Nephron (organoid): ENCODE measurements at regions not wholly inside any gene's neighbourhood (a gene's known extent, or its start where the extent isn't known, plus 50 kb on each side); places are given as distances from the start of the nearest gene placed in this dataset.

Source experiments
- H3K27ac Mint-ChIP-seq, 3 experiments: 2 replicates each; pipeline ENCODE4 v1.8.0; 2020; ENCODE audit warnings: mixed read lengths in 3 of 3, mild to moderate bottlenecking in 2 of 3, moderate library complexity in 1 of 3
- H3K27me3 Mint-ChIP-seq: 2 replicates; pipeline ENCODE4 v1.8.0; 2021; ENCODE audit warnings: low read depth, mild to moderate bottlenecking, moderate library complexity, mixed read lengths
- H3K36me3 Mint-ChIP-seq: 2 replicates; pipeline ENCODE4 v1.8.0; 2020; ENCODE audit warnings: low read depth, mixed read lengths
- H3K4me1 Mint-ChIP-seq: 2 replicates; pipeline ENCODE4 v1.8.0; 2020; ENCODE audit warnings: mixed read lengths
- H3K4me3 Mint-ChIP-seq, 3 experiments: 2 replicates each; pipeline ENCODE4 v1.8.0; 2020; ENCODE audit warnings: mild to moderate bottlenecking in 3 of 3, mixed read lengths in 3 of 3, moderate library complexity in 2 of 3
- H3K9me3 Mint-ChIP-seq: 2 replicates; pipeline ENCODE4 v1.8.0; 2020; ENCODE audit warnings: mixed read lengths
- CTCF ChIP-seq, 3 experiments: fragments of 200-600 bp; sonication (generic); IDR thresholded peaks; one replicate each; pipeline ENCODE4 v1.5.0; 2021; ENCODE audit warnings: antibody characterized with exemption in 3 of 3; ENCODE audit not compliant: unreplicated experiment in 3 of 3

- no peak for TF ChIP-seq CTCF (IDR thresholded peaks at IDR 0.05; ENCODE audit: unreplicated experiment in 3 of 3)
- Mint-ChIP-seq H3K27ac (no peak overlapping the region), H3K4me1 (no peaks in the 10 kb centered on the region), H3K27me3 (peaks cover 37% of the 10 kb centered on the region), H3K36me3 (no peaks in the 10 kb centered on the region), H3K9me3 (no peaks in the 10 kb centered on the region), H3K4me3 (no peak overlapping the region)
Observed at GRCh38 chr13:111912991-111913760, 153.8 kb upstream of the SOX1 start.

GRCh38 chr13:111913761-111914140 lies 153.2 kb upstream of the SOX1 start:
- H3K9me3 Mint-ChIP-seq, result no peaks in the 10 kb centered on the region
- no peak overlapping the region for H3K4me3 Mint-ChIP-seq
- peaks cover 40% of the 10 kb centered on the region for H3K27me3 Mint-ChIP-seq
- H3K27ac Mint-ChIP-seq, result no peak overlapping the region
- TF ChIP-seq CTCF (IDR thresholded peaks at IDR 0.05; ENCODE audit: unreplicated experiment in 3 of 3), result no peak
- H3K4me1 Mint-ChIP-seq, result no peaks in the 10 kb centered on the region
- H3K36me3 Mint-ChIP-seq, result no peaks in the 10 kb centered on the region

GRCh38 chr13:111914241-111915103 lies 152.5 kb upstream of the SOX1 start:
- Mint-ChIP-seq H3K4me1 (no peaks in the 10 kb centered on the region), H3K36me3 (no peaks in the 10 kb centered on the region), H3K27ac (no peak overlapping the region), H3K4me3 (no peak overlapping the region), H3K9me3 (no peaks in the 10 kb centered on the region), H3K27me3 (peaks cover 40% of the 10 kb centered on the region)
- TF ChIP-seq CTCF (IDR thresholded peaks at IDR 0.05; ENCODE audit: unreplicated experiment in 3 of 3), result no peak

- H3K4me3 Mint-ChIP-seq, result no peak overlapping the region
- H3K27ac Mint-ChIP-seq, result no peak overlapping the region
- H3K9me3 Mint-ChIP-seq, result no peaks in the 10 kb centered on the region
Observed at GRCh38 chr13:111915104-111915551, 151.8 kb upstream of the SOX1 start.

GRCh38 chr13:111916201-111916600 lies 150.7 kb upstream of the SOX1 start:
- H3K9me3 Mint-ChIP-seq, result no peaks in the 10 kb centered on the region

More at GRCh38 chr13:111915104-111915551, 151.8 kb upstream of the SOX1 start:
- Mint-ChIP-seq H3K4me1 (no peaks in the 10 kb centered on the region), H3K36me3 (no peaks in the 10 kb centered on the region), H3K27me3 (peaks cover 44% of the 10 kb centered on the region)
- no peak for TF ChIP-seq CTCF (IDR thresholded peaks at IDR 0.05; ENCODE audit: unreplicated experiment in 3 of 3)

More at GRCh38 chr13:111916201-111916600, 150.7 kb upstream of the SOX1 start:
- Mint-ChIP-seq H3K4me3 (no peak overlapping the region), H3K4me1 (no peaks in the 10 kb centered on the region), H3K36me3 (no peaks in the 10 kb centered on the region), H3K27me3 (peaks cover 38% of the 10 kb centered on the region), H3K27ac (no peak overlapping the region)
- TF ChIP-seq CTCF (IDR thresholded peaks at IDR 0.05; ENCODE audit: unreplicated experiment in 3 of 3), result no peak
